AG04449 (cell line): ENCODE measurements at regions not wholly inside any gene's neighbourhood (a gene's known extent, or its start where the extent isn't known, plus 50 kb on each side); places are given as distances from the start of the nearest gene placed in this dataset.

Source experiments
- CTCF ChIA-PET: fragments of 350-600 bp; formaldehyde crosslinking; extraction: SDS; loops from one replicate; lab custom pipeline; 2021; ENCODE audit warnings: antibody characterized with exemption; lab: Yijun Ruan, JAX
- POLR2A ChIA-PET: fragments of 400-600, 350-600 bp; formaldehyde crosslinking; extraction: SDS; loops from one replicate; lab custom pipeline; 2020; ENCODE audit warnings: antibody characterized with exemption, inconsistent platforms; lab: Yijun Ruan, JAX
- DNase-seq: peaks from one replicate; pipeline ENCODE4 v3.0.0-alpha.2; 2010; ENCODE audit warnings: low read depth, low spot score
- H3K4me3 ChIP-seq: 2 replicates; pipeline ENCODE4 v1.5.1; 2011; ENCODE audit warnings: low read depth, mild to moderate bottlenecking, control low read depth, low read length
- TF ChIP-seq, protein P1 (sequence below): IDR thresholded peaks from one replicate; pipeline ENCODE4 v1.5.1; 2011; ENCODE audit warnings: mild to moderate bottlenecking, moderate library complexity, low read length, control low read depth, inconsistent platforms; ENCODE audit not compliant: insufficient read depth; ENCODE audit errors: missing control alignments

DNA sequence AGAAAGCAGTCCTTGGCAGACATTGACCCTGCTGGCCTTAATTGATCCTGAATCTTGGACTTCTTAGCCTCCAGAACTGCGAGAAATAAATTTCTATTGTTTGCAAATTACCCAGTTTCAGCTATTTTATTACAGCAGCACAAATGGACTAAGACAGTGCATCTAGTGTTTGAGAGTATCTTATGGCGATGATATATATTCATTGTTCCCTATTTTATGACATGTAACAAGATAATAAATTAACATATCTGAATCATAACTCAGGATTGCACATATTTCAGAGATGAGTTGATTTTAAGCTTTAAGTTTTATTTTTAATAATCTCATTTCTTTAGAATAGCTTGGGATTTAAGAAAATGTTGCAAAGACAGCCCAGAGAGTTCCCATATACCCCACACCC is 167.4 kb upstream of the FOXG1 start:
- H3K4me3 ChIP-seq = no peak overlapping the region
- TF ChIP-seq, protein P1, sequence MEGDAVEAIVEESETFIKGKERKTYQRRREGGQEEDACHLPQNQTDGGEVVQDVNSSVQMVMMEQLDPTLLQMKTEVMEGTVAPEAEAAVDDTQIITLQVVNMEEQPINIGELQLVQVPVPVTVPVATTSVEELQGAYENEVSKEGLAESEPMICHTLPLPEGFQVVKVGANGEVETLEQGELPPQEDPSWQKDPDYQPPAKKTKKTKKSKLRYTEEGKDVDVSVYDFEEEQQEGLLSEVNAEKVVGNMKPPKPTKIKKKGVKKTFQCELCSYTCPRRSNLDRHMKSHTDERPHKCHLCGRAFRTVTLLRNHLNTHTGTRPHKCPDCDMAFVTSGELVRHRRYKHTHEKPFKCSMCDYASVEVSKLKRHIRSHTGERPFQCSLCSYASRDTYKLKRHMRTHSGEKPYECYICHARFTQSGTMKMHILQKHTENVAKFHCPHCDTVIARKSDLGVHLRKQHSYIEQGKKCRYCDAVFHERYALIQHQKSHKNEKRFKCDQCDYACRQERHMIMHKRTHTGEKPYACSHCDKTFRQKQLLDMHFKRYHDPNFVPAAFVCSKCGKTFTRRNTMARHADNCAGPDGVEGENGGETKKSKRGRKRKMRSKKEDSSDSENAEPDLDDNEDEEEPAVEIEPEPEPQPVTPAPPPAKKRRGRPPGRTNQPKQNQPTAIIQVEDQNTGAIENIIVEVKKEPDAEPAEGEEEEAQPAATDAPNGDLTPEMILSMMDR = no peak
- ChIA-PET CTCF (no interaction called here), POLR2A (no interaction called here)
- DNase-seq = no peak

DNA sequence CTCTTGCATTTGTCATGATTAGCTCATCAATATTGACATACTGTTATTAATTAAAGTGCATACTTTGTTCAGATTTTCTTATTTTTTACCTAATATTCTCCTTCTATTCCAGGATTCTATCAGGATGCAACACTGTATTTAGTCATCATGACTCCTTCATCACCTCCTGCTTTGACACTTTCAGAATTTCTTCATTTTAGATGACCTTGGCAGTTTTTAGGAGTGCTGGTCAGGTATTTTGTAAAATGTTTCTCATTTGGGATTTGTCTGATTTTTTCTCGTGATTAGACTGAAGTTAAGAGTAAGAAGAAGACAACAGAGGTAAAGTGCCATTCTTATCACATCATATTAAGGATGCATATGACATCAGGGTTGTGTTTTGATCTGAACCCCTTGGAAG is 167.0 kb upstream of the FOXG1 start:
- CTCF ChIA-PET = no interaction called here
- H3K4me3 ChIP-seq = no peak overlapping the region
- DNase-seq = no peak
- POLR2A ChIA-PET = no interaction called here
- TF ChIP-seq, protein P1 = no peak

DNA sequence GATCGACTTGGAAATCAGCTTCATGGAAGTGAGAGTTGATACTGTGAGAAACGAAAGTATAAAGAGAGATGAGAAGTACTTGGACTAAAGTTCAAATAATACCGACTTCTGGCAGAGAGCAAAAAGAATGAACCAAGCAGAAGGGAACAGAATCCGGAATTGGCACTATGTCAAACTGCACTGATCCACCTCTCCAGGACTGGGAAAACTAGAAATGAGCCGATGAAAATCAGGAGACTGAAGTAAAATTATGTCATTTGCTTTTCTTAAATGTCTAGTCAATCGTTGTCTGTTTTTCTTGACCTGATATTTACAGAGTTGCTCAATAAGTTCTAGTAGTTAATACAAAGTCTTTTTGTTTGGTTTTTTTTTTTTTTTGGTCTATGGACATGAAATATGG is 163.0 kb upstream of the FOXG1 start:
- ChIA-PET POLR2A (no interaction called here), CTCF (no interaction called here)
- TF ChIP-seq, protein P1 = no peak
- DNase-seq = no peak
- H3K4me3 ChIP-seq = no peak overlapping the region

DNA sequence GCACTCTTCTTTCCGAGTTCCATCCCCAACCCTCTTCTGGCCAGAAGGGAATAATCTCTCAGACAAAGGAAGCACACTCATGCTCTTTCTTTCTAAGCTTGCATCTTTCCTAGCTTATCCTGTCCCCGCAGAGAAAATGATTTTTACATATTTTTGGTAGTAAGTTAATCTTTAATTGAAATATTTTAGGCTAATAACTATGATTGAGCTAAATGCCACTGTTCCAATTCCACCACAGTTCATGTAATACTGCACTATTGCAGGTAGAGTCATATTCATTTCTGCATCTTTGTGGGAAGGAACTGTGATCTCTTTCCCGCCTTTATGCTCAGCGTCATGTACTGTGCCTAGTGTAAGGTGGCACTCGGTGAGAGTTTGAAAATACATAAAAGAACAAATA is 158.9 kb upstream of the FOXG1 start:
- CTCF ChIA-PET = interaction anchor here (0.7 to 3.1 kb wide), 2 partner anchors 9 to 313 kb away, joined by 3 to 10 read pairs; no protein-coding TSS in a partner anchor
- POLR2A ChIA-PET = no interaction called here
- no peak for DNase-seq
- no peak overlapping the region for H3K4me3 ChIP-seq
- TF ChIP-seq, protein P1 = no peak

DNA sequence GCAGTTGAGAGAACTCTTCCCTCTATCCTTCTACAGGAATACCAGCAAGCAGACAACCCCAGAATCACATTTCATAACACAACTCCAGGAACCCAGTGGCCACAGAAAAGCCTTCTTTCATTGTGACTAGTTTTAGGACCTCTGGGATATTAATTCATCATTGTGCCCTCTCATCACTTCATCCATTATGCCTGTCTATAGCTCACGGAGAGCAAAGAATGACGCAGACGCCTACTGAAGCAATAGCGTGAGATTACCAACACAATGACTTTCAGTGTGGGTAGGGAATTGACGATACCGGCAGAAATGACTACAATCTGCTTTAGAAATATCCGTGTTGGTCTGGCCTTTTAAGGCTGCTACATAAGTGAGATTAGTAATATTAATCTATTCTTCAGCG is 158.1 kb upstream of the FOXG1 start:
- CTCF ChIA-PET = interaction anchor here (1.8 to 3.1 kb wide), 2 partner anchors 232 to 314 kb away, joined by 4 to 10 read pairs; no protein-coding TSS in a partner anchor
- POLR2A ChIA-PET = no interaction called here
- H3K4me3 ChIP-seq = no peak overlapping the region
- TF ChIP-seq, protein P1 = no peak
- DNase-seq = no peak

DNA sequence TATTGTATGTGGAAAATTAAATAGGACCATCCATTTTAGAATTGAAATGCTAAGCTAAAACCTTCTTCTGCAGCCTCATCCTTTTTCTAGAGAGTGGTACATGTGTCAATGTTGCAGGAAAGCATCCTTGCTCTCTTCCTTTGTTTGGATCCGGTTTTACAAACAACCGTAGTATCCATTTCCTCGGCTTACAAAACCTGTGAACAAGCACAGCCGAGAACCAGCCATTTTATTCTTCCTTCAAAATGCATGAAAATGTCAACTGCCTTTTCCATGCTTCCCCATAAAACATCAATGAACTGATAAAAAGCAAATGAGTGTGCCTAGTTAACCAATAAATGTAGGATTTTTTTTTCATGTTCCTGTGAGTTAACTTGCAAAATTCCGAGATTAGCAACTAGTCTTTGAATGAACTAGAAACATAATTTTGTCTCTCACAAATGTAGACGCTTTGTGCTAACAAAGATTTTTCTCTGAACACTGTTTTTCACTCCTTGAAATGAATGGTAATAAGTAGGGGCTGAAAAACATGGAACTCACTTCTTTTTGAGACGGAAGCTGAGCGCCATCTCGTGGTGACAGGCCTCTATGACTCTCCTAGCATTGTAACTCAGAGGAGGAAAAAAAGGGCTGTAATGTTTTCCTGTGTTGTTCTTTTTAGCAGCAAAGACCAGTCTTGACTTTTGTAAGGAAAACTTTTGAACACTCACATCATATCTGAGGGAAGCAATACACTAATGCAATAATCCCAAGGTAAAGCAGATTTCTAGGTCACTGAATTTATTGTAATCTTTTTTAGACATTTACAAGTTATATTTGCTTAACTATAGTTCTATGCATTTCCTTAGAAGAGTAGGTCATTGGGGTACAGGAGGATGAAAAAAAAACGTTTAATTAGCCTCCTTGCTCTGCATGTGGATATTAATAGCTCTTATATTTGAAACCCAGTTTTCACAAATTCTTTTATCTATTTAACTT is 157.4 kb upstream of the FOXG1 start:
- CTCF ChIA-PET = interaction anchor here (0.8 to 3.1 kb wide), 7 partner anchors 8 to 314 kb away, joined by 3 to 10 read pairs (median 4); no protein-coding TSS in a partner anchor

More for the DNA sequence above, 157.4 kb upstream of the FOXG1 start:
- POLR2A ChIA-PET = no interaction called here
- peak; percentile 7 for DNase-seq
- TF ChIP-seq, protein P1 = peak; percentile 79
- H3K4me3 ChIP-seq = no peak overlapping the region
